HCT116 (cell line): ENCODE measurements at regions not wholly inside any gene's neighbourhood (a gene's known extent, or its start where the extent isn't known, plus 50 kb on each side); places are given as distances from the start of the nearest gene placed in this dataset.

Experiments
- ATAC-seq: fragments of 200-7000 bp; cut with Tn5 transposase; 2 replicates; pipeline ENCODE4 v1.9.1; 2020; ENCODE audit warnings: mild to moderate bottlenecking, moderate library complexity
- BruUV-seq: library from RNA; stranded (reverse); fragments of 400-500 nt; replicated peaks from 2 replicates; lab custom pipeline; 2021; lab: Mats Ljungman, UMichigan
- CTCF ChIA-PET: fragments of 300-600 bp; sonication (Branson Sonifier 250); formaldehyde crosslinking; loops from one replicate; lab custom pipeline; 2021; ENCODE audit warnings: antibody characterized with exemption; lab: Charles Lee
- POLR2A ChIA-PET: fragments of 300-600, 350-600 bp; sonication (Branson Sonifier 250); formaldehyde crosslinking; loops from one replicate; lab custom pipeline; 2021; ENCODE audit warnings: antibody characterized with exemption; lab: Charles Lee
- RAD21 ChIA-PET, 2 experiments: fragments of 300-600 bp; sonication (Branson Sonifier 250); formaldehyde crosslinking; loops; one replicate each; lab custom pipeline; 2023; ENCODE audit warnings: low total read pairs in 2 of 2; ENCODE audit not compliant: uncharacterized antibody in 2 of 2, unreplicated experiment in 2 of 2, low non-redundant PET in 1 of 2; lab: Charles Lee
- DNase-seq: peaks from one replicate; pipeline ENCODE4 v3.0.0-alpha.2; 2010; ENCODE audit warnings: low read depth, low spot score
- H2AFZ ChIP-seq: fragments of 200-600 bp; shearing (Covaris generic), sonication (generic); 2 replicates; pipeline ENCODE4 v1.6.1; 2017; ENCODE audit warnings: low read depth, mixed run types, mixed read lengths, antibody characterized with exemption, low read length; ENCODE audit not compliant: poor library complexity, severe bottlenecking
- H3K27ac ChIP-seq: 2 replicates; pipeline ENCODE4 v1.5.1; 2012; ENCODE audit warnings: low read depth, low read length
- H3K27me3 ChIP-seq: fragments of 200-600 bp; sonication (generic); 2 replicates; pipeline ENCODE4 v1.6.1; 2016; ENCODE audit warnings: mixed run types, low read length, mixed read lengths; ENCODE audit not compliant: insufficient read depth
- H3K36me3 ChIP-seq, 2 experiments: fragments of 200-500 bp in 1 of 2; fragments of 200-600 bp in 1 of 2; sonication (Bioruptor generic) in 1 of 2; sonication (generic) in 1 of 2; 2 replicates each; pipeline versions ENCODE4 v1.5.1 to v1.6.1; 2014 to 2016; ENCODE audit warnings: low read length in 2 of 2, inconsistent platforms in 1 of 2, mixed read lengths in 1 of 2, mixed run types in 1 of 2; ENCODE audit not compliant: insufficient read depth in 2 of 2, control insufficient read depth in 1 of 2
- H3K4me1 ChIP-seq, 2 experiments: fragments of 200-600 bp in 1 of 2; sonication (generic) in 1 of 2; 2 replicates each; pipeline versions ENCODE4 v1.5.1 to v1.6.1; 2012 to 2017; ENCODE audit warnings: low read length in 2 of 2, inconsistent platforms in 1 of 2, mild to moderate bottlenecking in 1 of 2, mixed read lengths in 1 of 2, mixed run types in 1 of 2, moderate library complexity in 1 of 2; ENCODE audit not compliant: insufficient read depth in 2 of 2, control insufficient read depth in 1 of 2
- H3K4me2 ChIP-seq: fragments of 200-600 bp; sonication (generic); 2 replicates; pipeline ENCODE4 v1.6.1; 2017; ENCODE audit warnings: mixed run types, low read length, mixed read lengths
- H3K4me3 ChIP-seq, 2 experiments: fragments of 200-600 bp in 1 of 2; sonication (generic) in 1 of 2; replicated peaks in 1 of 2; 2 replicates each; pipeline ENCODE4 v1.5.1; 2011 to 2016; ENCODE audit warnings: low read length in 2 of 2, control low read depth in 1 of 2, low read depth in 1 of 2, mild to moderate bottlenecking in 1 of 2, mixed read lengths in 1 of 2, mixed run types in 1 of 2
- H3K79me2 ChIP-seq: fragments of 200-600 bp; sonication (generic); 2 replicates; pipeline ENCODE4 v1.6.1; 2017; ENCODE audit warnings: mild to moderate bottlenecking, mixed run types, low read length, moderate library complexity, mixed read lengths; ENCODE audit not compliant: insufficient read depth
- H3K9ac ChIP-seq: fragments of 200-600 bp; sonication (generic); 2 replicates; pipeline ENCODE4 v1.6.1; 2016; ENCODE audit warnings: low read length, mixed read lengths
- H3K9me2 ChIP-seq: fragments of 200-600 bp; sonication (generic), shearing (Covaris generic); 2 replicates; pipeline ENCODE4 v1.6.1; 2017; ENCODE audit warnings: mixed run types, mild to moderate bottlenecking, moderate library complexity; ENCODE audit not compliant: insufficient read depth
- H3K9me3 ChIP-seq, 2 experiments: fragments of 200-500 bp in 1 of 2; fragments of 200-600 bp in 1 of 2; sonication (Bioruptor generic) in 1 of 2; sonication (generic) in 1 of 2; 2 replicates each; pipeline ENCODE4 v1.6.1; 2014 to 2017; ENCODE audit warnings: low read length in 2 of 2, mixed read lengths in 2 of 2, inconsistent platforms in 1 of 2, low read depth in 1 of 2, mild to moderate bottlenecking in 1 of 2, mixed run types in 1 of 2, moderate library complexity in 1 of 2; ENCODE audit not compliant: control insufficient read depth in 1 of 2, insufficient read depth in 1 of 2
- H4K20me1 ChIP-seq: fragments of 200-600 bp; sonication (generic), shearing (Covaris generic); 2 replicates; pipeline ENCODE4 v1.6.1; 2017; ENCODE audit warnings: mixed run types, mild to moderate bottlenecking, moderate library complexity; ENCODE audit not compliant: insufficient read depth
- ATF3 ChIP-seq: IDR thresholded peaks from 2 replicates; pipeline ENCODE4 v1.6.1; 2012
- CBX3 ChIP-seq: IDR thresholded peaks from 2 replicates; pipeline ENCODE4 v1.6.1; 2012; ENCODE audit warnings: low read depth
- CEBPB ChIP-seq: IDR thresholded peaks from 2 replicates; pipeline ENCODE4 v1.6.1; 2012; ENCODE audit warnings: low read depth
- CTCF ChIP-seq, 3 experiments: fragments of 200-600 bp in 1 of 3; sonication (generic) in 1 of 3; IDR thresholded peaks in 2 of 3; conservative IDR thresholded peaks in 1 of 3; 2 replicates each; pipeline ENCODE4 v1.5.1; 2012 to 2017; ENCODE audit warnings: low read depth in 2 of 3, low read length in 2 of 3, antibody characterized with exemption in 1 of 3, borderline replicate concordance in 1 of 3, control low read depth in 1 of 3, mild to moderate bottlenecking in 1 of 3, mixed read lengths in 1 of 3, mixed run types in 1 of 3, moderate library complexity in 1 of 3; ENCODE audit not compliant: insufficient read depth in 1 of 3
- EGR1 ChIP-seq: IDR thresholded peaks from 2 replicates; pipeline ENCODE4 v1.6.1; 2012; ENCODE audit warnings: low read depth
- ELF1 ChIP-seq: IDR thresholded peaks from 2 replicates; pipeline ENCODE4 v1.6.1; 2012; ENCODE audit warnings: low read depth, borderline replicate concordance
- EZH2phosphoT487 ChIP-seq: fragments of 200-600 bp; IDR thresholded peaks from 2 replicates; pipeline ENCODE4 v1.6.1; 2018; ENCODE audit warnings: antibody characterized with exemption, borderline replicate concordance
- FOSL1 ChIP-seq: IDR thresholded peaks from 2 replicates; pipeline ENCODE4 v1.6.1; 2012; ENCODE audit warnings: low read depth
- JUND ChIP-seq: IDR thresholded peaks from 2 replicates; pipeline ENCODE4 v1.6.1; 2012
- MAX ChIP-seq: IDR thresholded peaks from 2 replicates; pipeline ENCODE4 v1.6.1; 2012
- POLR2A ChIP-seq: IDR thresholded peaks from 2 replicates; pipeline ENCODE4 v1.7.0; 2011; ENCODE audit warnings: borderline replicate concordance; ENCODE audit not compliant: insufficient read depth, insufficient read length; ENCODE audit errors: extremely low read depth
- RAD21 ChIP-seq: IDR thresholded peaks from 2 replicates; pipeline ENCODE4 v1.6.1; 2012; ENCODE audit warnings: low read depth, mild to moderate bottlenecking
- SIN3A ChIP-seq: IDR thresholded peaks from 2 replicates; pipeline ENCODE4 v1.6.1; 2012; ENCODE audit warnings: low read depth
- SP1 ChIP-seq: IDR thresholded peaks from 2 replicates; pipeline ENCODE4 v1.6.1; 2012; ENCODE audit warnings: low read depth
- SRF ChIP-seq: IDR thresholded peaks from 2 replicates; pipeline ENCODE4 v1.6.1; 2012; ENCODE audit warnings: low read depth
- TCF7L2 ChIP-seq: IDR thresholded peaks from 2 replicates; pipeline ENCODE4 v1.7.0; 2011; ENCODE audit warnings: borderline replicate concordance, inconsistent platforms; ENCODE audit not compliant: insufficient read depth, insufficient read length; ENCODE audit errors: extremely low read depth
- YY1 ChIP-seq: IDR thresholded peaks from 2 replicates; pipeline ENCODE4 v1.6.1; 2011; ENCODE audit warnings: low read length, low read depth, moderate library complexity, mild to moderate bottlenecking; ENCODE audit not compliant: insufficient replicate concordance; ENCODE audit errors: extremely low read depth
- ZBTB33 ChIP-seq: IDR thresholded peaks from 2 replicates; pipeline ENCODE4 v1.6.1; 2011; ENCODE audit warnings: mild to moderate bottlenecking, low read length, moderate library complexity; ENCODE audit not compliant: insufficient replicate concordance; ENCODE audit errors: extremely low read depth
- ZFX ChIP-seq: fragments of 450-650 bp; IDR thresholded peaks from 2 replicates; pipeline ENCODE4 v1.6.1; 2017
- intact Hi-C: fragments of 100-400 bp; cut with micrococcal nuclease; formaldehyde crosslinking; loops from 2 replicates; pipeline ENCODE4 v1.10.0; 2022

DNA sequence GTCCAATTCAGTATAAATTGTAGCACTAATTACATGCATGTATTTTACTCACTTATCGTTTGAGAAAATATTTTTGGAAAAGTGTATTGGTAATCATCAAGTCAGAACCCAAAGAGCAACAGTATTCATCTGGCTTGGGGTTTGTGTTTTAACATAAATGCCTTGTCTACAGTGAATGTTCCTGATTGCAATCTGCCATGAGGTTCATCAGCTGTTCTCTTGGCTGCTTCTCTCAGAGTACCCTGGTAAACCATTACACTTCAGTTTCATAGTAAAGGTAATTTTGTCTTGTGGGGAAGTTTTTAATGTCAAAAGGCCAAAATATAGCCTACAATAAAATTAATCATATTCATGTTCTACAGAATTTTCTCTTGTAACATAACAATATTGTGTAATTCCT is 150.3 kb downstream of the IFI44 start:
- no peak for DNase-seq
- BruUV-seq: no TSS peak
- intact Hi-C loops: no loop called here

DNA sequence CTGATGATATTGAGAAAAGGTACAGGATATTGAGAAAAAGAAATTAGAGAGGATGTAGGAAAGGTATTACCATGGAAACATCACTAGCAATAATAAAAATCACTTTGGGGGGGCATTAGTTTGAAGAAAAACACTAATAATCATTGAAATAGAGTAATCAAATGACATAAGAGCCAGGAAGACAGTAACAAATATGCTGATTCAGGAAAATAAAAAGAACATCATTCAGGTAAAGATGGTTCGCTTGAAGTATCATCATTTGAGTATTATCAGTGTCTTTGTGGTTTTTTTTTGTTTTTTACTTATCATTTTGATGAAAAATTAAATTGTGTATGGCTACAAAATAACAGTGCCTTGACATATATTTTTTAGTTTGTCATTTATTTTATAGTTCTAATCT is 164.5 kb downstream of the IFI44 start:
- POLR2A ChIA-PET: no interaction called here
- DNase-seq: no peak
- H4K20me1 ChIP-seq: no peaks in the 10 kb centered on the region
- H3K9me2 ChIP-seq: no peaks in the 10 kb centered on the region
- TF ChIP-seq SIN3A (no peak), FOSL1 (no peak), MAX (no peak), ELF1 (no peak), CEBPB (no peak), TCF7L2 (no peak), EGR1 (no peak), CTCF (IDR thresholded peaks at IDR 0.05 in 2 of 3, conservative IDR thresholded peaks at IDR 0.05 in 1 of 3; ENCODE audit: borderline replicate concordance in 1 of 3, insufficient read depth in 1 of 3, low read depth in 2 of 3, low read length in 2 of 3) (no peak), SRF (no peak), ZBTB33 (no peak), EZH2phosphoT487 (no peak), JUND (no peak), YY1 (no peak), RAD21 (no peak), ATF3 (no peak)
- TF ChIP-seq, all 23 proteins: peak for 0
- Histone ChIP-seq H3K4me3 (no peak overlapping the region), H3K36me3 (no peaks in the 10 kb centered on the region), H2AFZ (no peak overlapping the region), H3K79me2 (no peaks in the 10 kb centered on the region), H3K4me2 (no peak overlapping the region), H3K27ac (no peak overlapping the region), H3K9me3 (no peaks in the 10 kb centered on the region), H3K9ac (no peak overlapping the region), H3K27me3 (no peaks in the 10 kb centered on the region), H3K4me1 (no peaks in the 10 kb centered on the region)
- ChIA-PET CTCF (no interaction called here), RAD21 (no interaction called here)
- intact Hi-C loops: no loop called here
- no TSS peak for BruUV-seq
- no peak for ATAC-seq

More for the DNA sequence above, 150.3 kb downstream of the IFI44 start:
- H4K20me1 ChIP-seq: no peaks in the 10 kb centered on the region
- no peak overlapping the region for H3K9ac ChIP-seq
- ChIA-PET CTCF (no interaction called here), POLR2A (no interaction called here), RAD21 (no interaction called here)
- no peaks in the 10 kb centered on the region for H3K4me1 ChIP-seq
- no peak overlapping the region for H3K4me3 ChIP-seq
- ATAC-seq: no peak
- no peak overlapping the region for H2AFZ ChIP-seq
- H3K79me2 ChIP-seq: no peaks in the 10 kb centered on the region
- no peak overlapping the region for H3K27ac ChIP-seq
- no peak for TF ChIP-seq FOSL1
- TF ChIP-seq CEBPB: no peak
- TF ChIP-seq RAD21: no peak
- TF ChIP-seq POLR2A: no peak
- no peak for TF ChIP-seq SRF
- TF ChIP-seq ZFX: no peak
- no peak for TF ChIP-seq CBX3
- no peak for TF ChIP-seq SP1
- no peaks in the 10 kb centered on the region for H3K9me2 ChIP-seq
- no peaks in the 10 kb centered on the region for H3K36me3 ChIP-seq
- H3K27me3 ChIP-seq: no peaks in the 10 kb centered on the region
- no peak overlapping the region for H3K4me2 ChIP-seq
- no peaks in the 10 kb centered on the region for H3K9me3 ChIP-seq
